Testis (tissue), 2 donors: ENCODE measurements at regions not wholly inside any gene's neighbourhood (a gene's known extent, or its start where the extent isn't known, plus 50 kb on each side); places are given as distances from the start of the nearest gene placed in this dataset.

Source experiments
- DNase-seq: peaks from one replicate; pipeline ENCODE4 v3.0.0-alpha.2; 2019
- H3K27ac ChIP-seq, 2 donors: fragments of 200-600 bp; sonication (generic); one replicate each; pipeline ENCODE4 v1.5.1; 2019
- H3K27me3 ChIP-seq: fragments of 200-600 bp; sonication (generic); one replicate; pipeline ENCODE4 v1.5.1; 2019
- H3K36me3 ChIP-seq: fragments of 200-600 bp; sonication (generic); one replicate; pipeline ENCODE4 v1.5.1; 2017; ENCODE audit warnings: low read depth; ENCODE audit errors: missing control alignments
- H3K4me1 ChIP-seq: fragments of 200-600 bp; sonication (generic); one replicate; pipeline ENCODE4 v1.5.1; 2019
- H3K4me3 ChIP-seq, 2 donors: fragments of 200-600 bp; sonication (generic); one replicate each; pipeline ENCODE4 v1.5.1; 2017 to 2019
- H3K9me3 ChIP-seq: fragments of 200-600 bp; sonication (generic); one replicate; pipeline ENCODE4 v1.5.1; 2017
- CTCF ChIP-seq, 3 experiments: fragments of 450-650 bp in 2 of 3; fragments of 200-600 bp in 1 of 3; sonication (generic) in 1 of 3; IDR thresholded peaks; one replicate each; pipeline ENCODE4 v1.5.1; 2016 to 2019; ENCODE audit warnings: antibody characterized with exemption in 3 of 3, mild to moderate bottlenecking in 2 of 3, moderate library complexity in 1 of 3
- POLR2A ChIP-seq: fragments of 450-650 bp; IDR thresholded peaks from one replicate; pipeline ENCODE4 v1.6.1; 2017; ENCODE audit warnings: antibody characterized with exemption, mild to moderate bottlenecking, moderate library complexity
- WGBS, 2 donors: methylation state at CpG; one replicate each; pipeline ENCODE4 v1.1.5; 2018; 5-methylcytosine and 5-hydroxymethylcytosine counted together
- intact Hi-C: fragments of 100-400 bp; cut with DNase I; formaldehyde crosslinking; loops from one replicate; pipeline ENCODE4 v1.15.1; 2023; ENCODE audit warnings: low total_unique reads

- Histone ChIP-seq H3K27ac (no peak overlapping the region), H3K4me1 (no peaks in the 10 kb centered on the region), H3K9me3 (no peaks in the 10 kb centered on the region), H3K4me3 (no peak overlapping the region), H3K27me3 (no peaks in the 10 kb centered on the region), H3K36me3 (no peaks in the 10 kb centered on the region)
- no peak for TF ChIP-seq POLR2A
- no peak for TF ChIP-seq CTCF (IDR thresholded peaks at IDR 0.05)
- intact Hi-C loops: no loop called here
- WGBS, 2 donors: 98% methylated on average over 2 of the region's 2 CpGs
- DNase-seq: no peak
Measured at GRCh38 chr4:104411502-104411901, 83.2 kb downstream of the CXXC4 start.

- no peaks in the 10 kb centered on the region for H3K4me1 ChIP-seq
- intact Hi-C loops: no loop called here
- H3K4me3 ChIP-seq: no peak overlapping the region
- H3K36me3 ChIP-seq: no peaks in the 10 kb centered on the region
- TF ChIP-seq POLR2A: no peak
- no peak for TF ChIP-seq CTCF (IDR thresholded peaks at IDR 0.05)
- H3K9me3 ChIP-seq: no peaks in the 10 kb centered on the region
- 62 to 65% methylated on average over 2 of the region's 2 CpGs for WGBS, 2 donors
- DNase-seq: no peak
- no peak overlapping the region for H3K27ac ChIP-seq
- H3K27me3 ChIP-seq: no peaks in the 10 kb centered on the region
Measured at GRCh38 chr4:104408878-104409277, 85.8 kb downstream of the CXXC4 start.

- Histone ChIP-seq H3K27ac (no peak overlapping the region), H3K36me3 (no peaks in the 10 kb centered on the region), H3K9me3 (no peaks in the 10 kb centered on the region), H3K27me3 (no peaks in the 10 kb centered on the region), H3K4me1 (no peaks in the 10 kb centered on the region), H3K4me3 (no peak overlapping the region)
- WGBS, 2 donors: 68 to 70% methylated on average over 6 of the region's 6 CpGs
- intact Hi-C loops: no loop called here
- TF ChIP-seq CTCF (IDR thresholded peaks at IDR 0.05): no peak
- TF ChIP-seq POLR2A: no peak
- DNase-seq: no peak
Measured at GRCh38 chr4:104404361-104404760, 90.3 kb downstream of the CXXC4 start.

GRCh38 chr4:104395168-104395614, 99.5 kb downstream of the CXXC4 start:
- Histone ChIP-seq H3K4me3 (no peak overlapping the region), H3K36me3 (no peaks in the 10 kb centered on the region), H3K27me3 (no peaks in the 10 kb centered on the region), H3K27ac (no peak overlapping the region), H3K4me1 (no peaks in the 10 kb centered on the region), H3K9me3 (no peaks in the 10 kb centered on the region)
- TF ChIP-seq CTCF (IDR thresholded peaks at IDR 0.05) (no peak), POLR2A (no peak)
- intact Hi-C loops: no loop called here
- no peak for DNase-seq
- 27 to 28% methylated on average over 5 of the region's 5 CpGs for WGBS, 2 donors

GRCh38 chr4:104394406-104395167, 100.1 kb downstream of the CXXC4 start:
- no peak for TF ChIP-seq POLR2A
- TF ChIP-seq CTCF (IDR thresholded peaks at IDR 0.05): no peak
- H3K36me3 ChIP-seq: no peaks in the 10 kb centered on the region
- no peaks in the 10 kb centered on the region for H3K27me3 ChIP-seq
- peak; percentile 45 for DNase-seq
- 6 to 15% methylated on average over 12 of the region's 12 CpGs for WGBS, 2 donors
- H3K27ac ChIP-seq: no peak overlapping the region
- no peaks in the 10 kb centered on the region for H3K9me3 ChIP-seq
- intact Hi-C loops: no loop called here
- H3K4me3 ChIP-seq: no peak overlapping the region
- no peaks in the 10 kb centered on the region for H3K4me1 ChIP-seq
